Fibroblast of skin of left biceps (primary cell): ENCODE measurements at regions not wholly inside any gene's neighbourhood (a gene's known extent, or its start where the extent isn't known, plus 50 kb on each side); places are given as distances from the start of the nearest gene placed in this dataset.

Source experiments
- DNase-seq, 2 experiments: peaks; one replicate each; pipeline ENCODE4 v3.0.0-alpha.2; 2013; ENCODE audit warnings: low read depth in 2 of 2

DNA sequence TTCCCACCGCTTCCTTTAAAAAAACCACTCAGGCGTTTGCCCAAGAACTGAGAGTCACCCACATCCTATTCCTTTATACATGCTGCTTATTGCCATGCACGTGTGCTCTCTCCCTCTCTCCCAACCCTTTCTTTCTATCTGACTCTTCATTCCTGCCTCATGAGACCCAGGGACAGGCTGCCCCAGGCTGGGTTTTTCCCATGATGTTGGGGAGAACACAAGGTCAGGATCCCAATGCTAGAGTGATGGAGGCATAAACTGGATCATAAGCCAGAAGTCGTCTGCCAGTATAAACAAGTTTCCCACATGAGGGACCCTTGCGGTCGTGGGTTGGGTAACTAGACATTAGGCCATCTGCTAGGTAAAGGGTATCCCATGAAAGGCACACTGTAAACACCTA, 64.9 kb downstream of the CD2 start:
- DNase-seq = no peak

DNA sequence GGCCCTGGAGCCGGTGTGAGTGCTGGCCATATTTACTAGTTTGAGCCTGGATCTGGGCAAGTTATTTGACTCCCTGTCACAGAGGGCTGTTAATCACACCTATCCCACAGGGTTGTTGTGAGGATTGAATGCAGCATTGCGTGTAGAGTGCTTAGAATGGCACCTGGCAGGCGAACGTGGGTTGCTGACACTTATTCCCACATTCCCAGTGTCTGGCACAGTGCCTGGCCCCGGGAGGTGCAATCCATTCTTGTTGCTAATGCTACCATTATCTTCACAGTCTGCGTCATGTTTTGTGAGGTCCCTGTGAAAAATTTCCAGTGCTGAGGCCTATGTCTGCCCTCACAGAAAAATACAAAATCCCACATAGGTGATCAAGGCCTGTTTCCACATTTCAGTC, 66.1 kb downstream of the CD2 start:
- peak; percentile 84 to 85 for DNase-seq

DNA sequence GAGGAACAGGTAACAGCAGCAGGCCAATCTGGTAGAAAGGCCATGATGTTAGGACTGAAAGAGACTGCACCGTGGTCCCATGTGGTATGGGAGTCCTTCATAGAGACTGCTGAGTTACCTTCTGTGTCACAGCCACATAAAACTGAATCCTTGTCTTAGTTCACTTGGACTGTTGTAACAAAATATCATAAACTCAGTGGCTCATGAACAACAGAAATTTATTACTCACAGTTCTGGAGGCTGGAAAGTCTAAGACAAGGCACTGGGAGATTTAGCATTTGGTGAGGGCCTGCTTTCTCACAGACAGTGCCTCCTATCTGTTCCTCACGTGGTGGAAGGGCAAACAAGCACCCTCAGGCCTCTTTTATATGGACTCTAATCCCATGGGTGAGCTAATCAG, 67.5 kb downstream of the CD2 start:
- no peak for DNase-seq

DNA sequence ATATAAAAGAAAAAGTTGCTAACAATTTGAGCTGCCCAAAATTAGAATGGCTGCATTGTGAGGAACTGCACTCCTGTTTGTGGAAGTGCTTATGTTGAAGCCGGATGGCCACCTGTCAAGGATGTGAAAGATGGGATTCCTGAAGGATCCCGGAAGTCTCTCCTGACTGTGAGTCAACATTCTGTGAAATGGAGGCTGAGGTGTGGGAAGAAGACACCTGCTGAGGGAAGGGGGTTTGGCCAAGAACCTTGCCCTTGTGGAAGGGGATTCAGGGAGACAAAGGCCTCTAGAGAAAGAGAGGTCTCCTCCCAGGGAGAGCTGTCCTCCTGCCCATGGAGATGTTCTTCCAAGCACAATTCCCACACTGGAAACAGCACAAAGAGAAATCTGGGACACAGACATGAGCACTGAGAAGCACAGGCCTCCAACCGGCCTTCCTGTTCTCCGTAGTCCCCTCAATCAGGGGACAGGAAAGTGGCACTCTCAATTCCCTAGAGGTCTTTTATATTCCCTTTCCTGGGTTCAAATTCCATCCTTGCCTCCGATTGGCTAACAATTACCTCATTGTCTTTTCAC, 70.5 kb downstream of the CD2 start:
- no peak for DNase-seq

DNA sequence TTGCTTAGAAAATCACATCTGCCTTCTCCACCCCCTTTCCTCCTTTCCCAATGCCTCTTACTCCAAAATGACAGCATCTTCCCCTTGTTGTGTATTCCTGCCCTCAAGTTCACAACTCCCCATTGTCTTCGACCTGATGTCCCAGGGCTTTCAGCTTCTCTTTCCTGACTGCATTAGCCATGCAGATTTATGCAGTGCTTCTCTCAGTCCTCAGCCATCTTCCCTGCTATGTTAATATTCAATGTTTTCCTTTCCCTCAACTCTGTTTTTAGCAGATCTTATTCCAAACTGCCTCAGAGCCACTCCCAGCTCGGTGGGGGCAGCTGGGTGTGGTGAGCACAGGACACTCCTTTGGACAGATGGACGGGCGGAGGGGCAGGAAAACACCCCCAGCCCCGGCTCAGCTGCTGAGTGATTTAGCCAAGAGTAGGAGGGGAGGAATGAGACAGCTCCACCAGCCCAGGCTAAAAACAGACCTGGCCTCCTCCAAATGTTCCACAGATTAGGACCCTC, 71.0 kb downstream of the CD2 start:
- DNase-seq = no peak

DNA sequence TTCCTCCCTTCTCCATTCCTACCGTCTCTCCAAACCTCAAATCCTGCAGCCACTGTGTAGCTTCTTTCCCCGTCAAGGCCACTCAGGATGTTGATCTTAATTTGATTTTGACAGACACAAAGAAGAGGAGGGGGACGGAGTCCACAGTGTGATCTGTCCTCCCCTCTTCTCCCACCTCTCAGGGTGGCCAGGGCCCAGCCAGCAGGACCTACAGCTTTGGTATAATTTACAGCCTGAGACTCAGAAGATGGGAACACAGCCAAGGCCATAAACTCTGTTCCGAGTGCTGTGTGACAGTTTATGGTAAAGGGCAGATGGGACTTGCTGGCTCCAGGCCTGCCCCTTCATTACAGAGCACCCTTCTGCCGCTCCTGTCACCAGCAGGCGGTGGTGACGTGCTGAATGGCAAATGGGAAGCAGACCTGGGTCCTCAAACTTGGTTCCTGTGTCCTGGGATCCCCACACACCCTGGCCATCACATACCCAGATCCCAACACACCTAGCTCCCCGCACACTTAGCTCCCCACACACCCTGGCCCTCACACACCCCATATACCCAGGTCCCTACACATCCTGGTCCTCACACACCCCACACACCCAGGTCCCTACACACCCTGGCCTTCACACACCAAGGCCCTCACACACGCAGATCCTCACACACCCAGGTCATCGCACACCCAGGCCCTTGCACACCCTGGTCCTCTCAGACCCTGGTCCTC, 71.6 kb downstream of the CD2 start:
- no peak for DNase-seq

DNA sequence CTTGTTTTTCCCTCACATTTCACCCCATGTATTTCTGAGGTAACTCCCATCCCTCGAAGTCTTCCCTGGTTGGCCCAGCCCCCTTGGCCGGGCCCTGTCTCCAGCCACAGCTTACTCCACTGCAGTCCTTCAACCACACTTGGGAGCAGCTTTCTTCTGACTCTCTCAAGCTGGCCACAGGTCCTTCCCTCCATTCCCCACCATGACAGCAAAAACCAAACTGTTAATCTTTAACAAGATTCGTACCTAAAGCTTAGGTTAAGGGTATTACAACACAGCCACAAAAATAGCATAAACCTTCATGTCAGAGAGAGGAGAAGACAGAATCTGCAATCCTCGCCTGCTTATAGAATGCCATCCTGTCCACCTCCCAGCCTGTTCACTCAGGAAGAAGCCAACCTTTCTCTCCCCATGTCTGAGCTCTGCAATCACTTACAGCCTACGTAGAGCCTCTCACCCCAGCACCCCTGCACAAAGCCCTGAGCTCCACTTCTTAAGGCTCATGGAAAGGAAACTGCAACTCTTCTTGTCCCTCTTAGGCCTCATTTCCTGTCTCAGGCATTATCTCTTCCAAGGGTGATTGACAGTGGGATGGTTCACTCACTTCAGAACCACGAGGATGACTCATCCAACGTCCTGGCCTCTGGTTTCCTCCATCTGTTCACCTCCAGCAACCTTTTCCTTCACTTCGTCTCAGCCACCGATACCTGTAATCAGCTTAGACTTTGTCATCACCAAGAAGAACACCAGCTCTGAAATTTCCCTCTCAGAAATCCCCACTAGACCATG, 72.8 kb downstream of the CD2 start:
- no peak for DNase-seq

DNA sequence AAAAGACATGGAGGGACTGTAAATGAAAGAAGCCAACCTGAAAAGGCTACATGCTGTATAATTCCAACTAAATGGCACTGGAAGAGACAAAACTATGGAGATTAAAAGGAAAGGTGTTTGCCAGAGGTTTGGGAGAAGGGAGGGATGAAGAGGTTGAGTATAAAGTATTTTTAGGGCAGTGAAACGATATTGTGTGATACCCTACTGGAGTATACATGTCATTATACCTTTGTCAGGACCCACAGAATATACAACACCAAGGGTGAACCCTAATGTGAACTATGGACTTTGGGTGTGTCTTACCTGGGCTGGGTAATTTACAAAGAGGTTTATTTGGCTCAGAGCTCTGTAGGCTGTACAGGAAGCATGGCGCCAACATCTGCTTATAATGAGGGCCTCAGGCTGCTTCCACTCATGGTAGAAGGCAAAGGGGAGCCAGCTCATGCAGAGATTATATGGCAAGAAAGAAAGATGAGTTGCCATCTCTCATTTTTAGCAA, 73.4 kb downstream of the CD2 start:
- DNase-seq = no peak

DNA sequence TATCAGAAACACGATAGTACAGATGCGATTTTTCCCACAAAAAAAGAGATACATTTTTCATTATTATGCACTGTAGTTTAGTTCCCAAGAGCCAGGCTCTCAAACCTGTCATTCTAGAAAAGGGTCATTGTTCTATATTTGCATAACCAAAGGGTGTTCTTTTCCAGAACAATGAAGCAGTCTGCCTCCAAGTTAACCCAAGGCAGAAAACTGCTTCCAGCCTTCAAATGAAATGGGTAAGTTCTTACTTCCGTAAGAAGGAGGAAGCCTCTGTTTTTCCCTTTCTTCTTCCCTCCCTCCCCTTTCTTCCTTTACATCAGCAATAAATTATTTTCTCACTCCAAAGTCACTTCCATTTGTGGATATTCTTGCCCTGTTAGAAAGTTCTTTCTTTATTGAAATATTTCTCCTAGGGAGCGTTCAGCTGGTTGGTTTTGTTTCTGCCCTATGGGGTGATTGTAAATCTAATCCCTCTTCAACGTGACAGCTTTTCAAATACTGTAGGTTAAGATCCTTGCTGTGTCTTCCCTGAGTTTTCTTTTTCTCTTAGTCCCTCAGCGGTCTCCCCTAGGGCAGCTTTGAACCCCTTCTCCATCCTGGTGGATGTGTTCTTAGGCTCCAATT, 77.3 kb upstream of the PTGFRN start:
- DNase-seq = no peak

DNA sequence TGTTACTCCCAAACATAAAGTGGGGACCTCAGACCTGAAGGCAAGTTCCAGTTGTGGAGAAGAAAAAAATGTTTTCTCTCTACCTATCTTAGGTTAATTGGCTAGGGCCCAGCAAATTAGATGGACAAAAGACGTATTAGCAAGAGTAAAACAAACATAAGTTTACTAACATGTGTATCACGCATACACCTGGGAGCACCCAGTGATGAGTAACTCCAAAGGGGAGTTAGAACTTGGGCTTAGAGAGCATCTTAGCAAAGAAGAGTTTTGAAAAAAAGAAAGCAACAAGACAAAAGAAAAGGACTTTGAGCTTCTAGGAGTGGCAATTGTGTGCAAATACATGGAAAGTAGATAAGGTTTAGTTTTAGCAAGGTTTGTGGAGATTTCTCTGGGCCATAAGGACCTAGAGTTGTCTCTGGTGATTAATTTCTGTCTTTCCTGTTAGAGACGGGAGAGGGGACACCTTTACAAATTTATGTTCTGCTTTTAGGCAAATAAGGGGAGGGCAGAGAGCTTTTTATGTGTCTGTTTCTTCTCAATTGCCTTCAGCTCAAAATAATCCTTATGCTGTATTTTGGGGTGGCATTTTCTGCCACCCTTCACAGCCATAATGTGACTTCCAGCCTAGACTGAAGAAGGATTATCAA, 76.7 kb upstream of the PTGFRN start:
- DNase-seq = no peak

DNA sequence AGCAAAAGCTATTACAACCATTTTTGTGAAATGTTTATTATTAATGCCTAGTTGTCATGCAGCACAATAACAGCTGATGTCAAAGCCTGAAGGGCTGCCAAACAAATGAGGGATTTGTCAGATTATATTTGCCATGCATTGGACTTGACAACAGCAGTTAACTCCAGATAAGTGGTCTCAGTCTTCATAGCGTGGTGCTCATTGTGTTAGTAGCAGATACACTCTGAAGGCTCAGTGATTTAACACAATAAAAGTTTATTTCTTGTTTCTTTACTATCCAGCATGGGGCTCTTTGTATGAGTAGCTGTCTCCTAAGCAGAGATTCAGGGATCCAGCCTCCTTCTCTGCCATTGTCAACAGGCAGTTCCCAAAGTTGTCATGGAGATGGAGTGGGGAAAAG, 76.0 kb upstream of the PTGFRN start:
- DNase-seq = no peak

DNA sequence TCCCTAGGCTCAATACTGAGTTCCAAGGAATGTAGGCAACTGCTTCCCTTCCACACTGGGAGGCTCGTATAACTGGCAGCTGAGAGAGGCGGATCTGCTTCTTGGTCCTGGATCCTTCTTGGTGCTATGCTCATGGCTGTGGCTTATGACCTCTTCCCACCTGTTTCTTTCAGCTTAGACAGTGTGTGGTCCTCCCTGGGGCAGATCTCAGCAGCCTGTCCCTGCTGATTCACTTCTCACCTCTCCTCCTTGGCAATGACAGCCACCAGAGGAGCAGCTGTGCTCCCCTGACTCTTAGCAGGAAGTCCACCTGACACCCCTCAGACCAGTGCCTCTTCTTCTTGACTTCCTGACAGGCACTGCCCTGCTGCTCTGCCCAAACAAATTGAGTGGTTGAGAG, 75.1 kb upstream of the PTGFRN start:
- no peak for DNase-seq

DNA sequence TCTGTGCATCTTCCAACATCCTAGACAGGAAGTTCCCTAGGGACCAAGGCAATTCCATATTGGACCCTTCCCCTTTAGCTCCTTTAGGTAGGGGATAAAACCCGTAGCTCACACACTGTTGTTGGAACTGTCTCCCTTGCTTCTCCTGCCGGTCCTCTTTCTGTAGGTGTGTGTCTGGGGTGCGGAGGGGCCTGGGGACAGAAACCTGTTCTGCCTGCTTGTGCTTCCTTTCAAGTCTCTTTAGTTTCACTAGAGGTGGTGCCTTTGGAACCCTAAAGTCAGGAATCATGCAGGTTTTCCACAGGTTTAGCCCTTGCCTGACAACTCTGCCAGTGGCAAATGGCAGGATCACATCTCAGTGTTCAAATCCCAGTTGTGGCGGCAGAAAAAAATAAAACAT, 74.6 kb upstream of the PTGFRN start:
- DNase-seq = no peak

DNA sequence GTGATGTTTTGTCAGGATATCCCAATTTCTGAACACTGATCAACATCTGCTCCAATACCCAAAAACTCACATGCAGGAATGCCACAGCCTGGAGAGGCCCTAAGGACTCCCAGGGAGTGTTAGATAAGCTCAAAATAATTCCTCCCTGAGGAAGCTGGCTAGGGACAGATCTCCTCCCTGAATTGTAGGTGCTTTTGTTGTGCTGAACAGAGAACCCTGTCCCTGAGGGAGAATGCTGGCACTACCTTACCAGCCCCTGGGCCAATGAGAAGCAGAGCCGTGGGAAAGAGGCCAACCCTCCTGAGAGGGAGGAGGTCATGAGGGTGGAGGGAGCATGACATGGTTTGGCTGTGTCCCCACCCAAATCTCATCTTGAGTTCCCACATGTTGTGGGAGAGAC, 73.6 kb upstream of the PTGFRN start:
- DNase-seq = no peak

DNA sequence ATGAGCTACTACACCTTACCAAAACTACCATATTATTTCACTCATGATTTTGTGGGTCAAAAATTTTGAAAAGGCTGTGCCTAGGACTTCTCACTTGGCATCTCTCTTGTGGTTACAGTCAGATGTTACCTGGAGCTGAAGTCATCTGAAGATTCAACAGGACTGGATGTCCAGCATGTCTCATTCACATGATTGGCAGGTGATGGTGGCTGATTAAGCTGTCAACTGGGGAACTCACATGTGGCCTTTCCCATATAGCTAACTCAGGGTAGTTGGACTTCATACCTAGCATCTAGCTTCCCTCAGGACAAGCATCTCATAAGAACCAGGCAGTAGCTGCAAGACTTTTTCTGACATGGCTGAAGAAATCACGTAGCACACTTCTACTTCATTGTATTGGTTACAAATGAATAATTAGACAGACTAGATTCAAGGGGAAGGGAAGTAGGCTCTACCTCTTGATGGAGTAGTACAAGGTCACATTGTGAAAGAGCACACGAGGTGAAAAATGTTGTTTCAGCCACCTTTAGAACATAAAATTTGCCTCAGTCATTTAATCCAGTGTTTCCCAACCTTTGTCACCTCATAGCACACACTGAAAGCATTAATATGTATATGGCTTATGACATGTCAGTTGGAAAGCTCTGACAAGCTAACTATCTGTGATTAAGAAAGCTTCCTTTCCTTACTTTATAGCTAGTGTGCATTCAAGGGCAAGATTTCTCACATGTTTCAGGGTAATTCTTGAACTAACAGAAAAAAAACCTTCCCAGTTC, 68.0 kb upstream of the PTGFRN start:
- DNase-seq = no peak

DNA sequence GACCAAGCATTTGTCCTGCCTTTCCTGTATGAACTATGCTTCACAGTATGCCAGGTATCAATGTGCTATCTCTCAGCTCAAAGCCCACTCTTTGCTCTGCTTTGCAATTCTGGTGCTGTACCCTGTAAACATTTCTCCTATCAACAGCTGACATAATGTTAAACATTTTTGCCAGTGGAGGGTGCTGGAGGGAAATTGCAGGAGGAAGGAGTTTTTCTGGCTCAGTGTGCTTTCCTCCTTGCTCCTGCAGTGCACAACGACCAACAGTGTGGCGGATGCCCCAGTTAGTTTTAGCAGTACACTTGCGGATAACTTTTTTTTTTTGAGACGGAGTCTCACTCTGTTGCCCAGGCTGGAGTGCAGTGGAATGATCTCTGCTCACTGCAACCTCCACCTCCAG, 67.1 kb upstream of the PTGFRN start:
- no peak for DNase-seq

DNA sequence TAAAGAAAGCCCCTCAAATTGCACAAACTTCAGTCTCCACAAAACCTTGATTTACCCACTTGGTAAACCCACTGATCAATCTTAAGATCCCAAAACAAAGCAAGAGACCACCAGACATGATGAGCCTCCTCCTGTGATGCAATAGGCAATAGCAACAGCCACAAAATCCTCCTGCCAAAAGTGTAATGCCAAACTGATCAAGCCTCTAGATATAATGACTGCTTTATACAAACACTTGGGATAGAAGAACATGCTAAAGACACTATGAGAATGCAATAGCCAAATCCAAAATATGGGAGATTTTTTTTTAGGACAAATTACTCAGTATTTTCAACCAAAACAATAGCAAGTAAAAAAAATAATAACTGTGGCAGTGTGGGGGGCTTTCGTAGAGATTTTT, 64.9 kb upstream of the PTGFRN start:
- DNase-seq = no peak

DNA sequence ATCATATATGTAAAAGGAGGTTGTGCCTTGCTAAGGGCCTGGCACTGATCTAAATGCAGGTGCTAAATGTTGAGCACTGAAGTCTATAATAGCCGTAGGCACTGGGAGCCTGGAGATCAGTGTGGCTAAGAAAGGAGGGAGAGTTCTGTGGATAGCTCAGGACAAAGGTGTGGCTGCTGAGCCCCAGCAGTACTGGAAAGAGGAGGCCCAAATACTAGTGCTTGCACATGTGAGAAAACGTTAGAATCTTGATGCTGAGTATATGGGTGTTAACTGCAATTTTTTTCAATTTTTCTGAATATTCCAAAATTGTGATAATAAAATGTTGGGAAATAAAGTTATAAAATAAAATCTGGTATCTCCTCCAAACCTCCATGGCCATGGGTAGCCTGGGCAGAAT, 62.5 kb upstream of the PTGFRN start:
- no peak for DNase-seq

DNA sequence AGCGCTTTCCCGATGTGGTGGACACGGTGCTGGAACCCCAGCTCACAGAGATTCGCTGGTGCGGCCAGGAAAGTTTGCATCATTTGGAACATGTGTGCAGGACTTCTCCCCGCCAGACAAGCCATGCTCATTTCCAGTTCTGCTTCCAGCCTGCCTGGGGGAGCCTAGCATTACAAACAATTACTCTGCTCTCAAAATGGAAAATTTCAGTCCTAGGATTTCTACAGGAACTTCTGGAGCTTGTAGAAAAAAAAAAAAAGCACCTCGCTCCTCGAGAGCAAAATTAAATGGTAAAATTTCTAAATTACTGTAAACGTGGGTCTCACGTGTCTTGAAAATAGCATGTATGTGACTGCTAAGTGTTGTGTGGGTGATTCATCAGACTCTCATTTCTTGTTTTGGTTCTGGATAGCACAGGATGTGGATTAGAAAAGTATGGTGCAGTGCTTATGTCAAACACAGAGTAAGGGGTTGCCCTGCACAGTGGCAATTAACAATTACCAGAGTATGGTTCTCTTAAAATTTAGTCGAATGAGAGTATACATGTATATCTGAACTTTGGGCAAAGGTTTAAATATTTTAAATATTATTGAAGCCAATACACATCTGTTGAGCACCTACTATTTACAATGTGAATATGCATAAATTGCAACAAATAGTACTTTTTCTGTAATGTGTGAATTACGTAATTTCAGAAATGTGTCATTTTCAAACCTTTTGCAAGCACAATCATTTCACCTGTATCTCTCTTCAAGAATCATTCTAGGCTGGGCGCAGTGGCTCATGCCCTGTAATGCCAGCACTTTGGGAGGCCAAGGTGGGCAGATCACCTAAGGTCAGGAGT, 61.8 kb upstream of the PTGFRN start:
- peak; percentile 34 to 55 for DNase-seq

DNA sequence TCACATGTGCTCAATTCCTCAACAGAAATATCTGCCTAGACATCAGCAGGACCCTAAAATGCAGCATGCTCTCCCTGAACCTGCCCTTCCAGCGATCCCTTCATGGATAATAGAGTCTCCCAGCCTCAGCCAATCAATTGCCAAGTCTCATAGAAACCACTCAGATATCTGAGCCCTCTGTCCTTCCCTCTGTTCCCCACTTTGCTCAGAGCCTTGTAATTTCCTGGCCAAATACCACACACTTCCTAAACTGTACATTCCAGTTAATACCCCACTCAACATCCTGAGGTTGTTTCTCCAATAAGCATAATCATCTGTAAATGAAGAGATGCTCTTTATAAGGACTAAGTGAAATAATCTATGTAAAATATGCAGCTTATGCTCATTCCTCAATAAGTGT, 59.3 kb upstream of the PTGFRN start:
- no peak for DNase-seq
